Keratinocyte (primary cell): ENCODE measurements at regions not wholly inside any gene's neighbourhood (a gene's known extent, or its start where the extent isn't known, plus 50 kb on each side); places are given as distances from the start of the nearest gene placed in this dataset.

Source experiments
- DNase-seq: peaks from one replicate; pipeline ENCODE4 v3.0.0-alpha.2; 2011; ENCODE audit warnings: low read depth, missing footprints, low spot score
- FAIRE-seq: peaks from 2 replicates; lab custom pipeline; 2011; peaks lifted over from hg19 to GRCh38; lab: Jason Lieb, UNC
- H2AFZ ChIP-seq: 2 replicates; pipeline ENCODE4 v1.6.0; 2012; ENCODE audit warnings: low read length, control low read depth, inconsistent platforms; ENCODE audit not compliant: control insufficient read depth
- H3K27ac ChIP-seq: 2 replicates; pipeline ENCODE4 v1.5.1; 2011; ENCODE audit warnings: low read length; ENCODE audit not compliant: control insufficient read depth, insufficient read depth
- H3K27me3 ChIP-seq: 3 replicates; pipeline ENCODE4 v1.6.0; 2011; ENCODE audit warnings: low read length; ENCODE audit not compliant: control insufficient read depth, insufficient read depth; ENCODE audit errors: extremely low read depth
- H3K36me3 ChIP-seq, 2 experiments: 2 replicates in 1 of 2; 3 replicates in 1 of 2; pipeline ENCODE4 v1.5.1; 2011; ENCODE audit warnings: low read length in 2 of 2, mild to moderate bottlenecking in 1 of 2; ENCODE audit not compliant: control insufficient read depth in 2 of 2, insufficient read depth in 2 of 2; ENCODE audit errors: extremely low read depth in 1 of 2
- H3K4me1 ChIP-seq: 3 replicates; pipeline ENCODE4 v1.5.1; 2011; ENCODE audit warnings: low read length; ENCODE audit not compliant: control insufficient read depth, insufficient read depth; ENCODE audit errors: extremely low read depth
- H3K4me2 ChIP-seq: 3 replicates; pipeline ENCODE4 v1.6.0; 2011; ENCODE audit warnings: low read depth, low read length; ENCODE audit not compliant: control insufficient read depth, insufficient read depth; ENCODE audit errors: extremely low read depth
- H3K4me3 ChIP-seq, 3 experiments: fragments of 200-600 bp in 1 of 3; sonication (generic) in 1 of 3; 2 replicates in 2 of 3; 3 replicates in 1 of 3; pipeline ENCODE4 v1.5.1; 2011 to 2016; ENCODE audit warnings: low read length in 3 of 3, mild to moderate bottlenecking in 3 of 3, control low read depth in 2 of 3, inconsistent platforms in 1 of 3, low read depth in 1 of 3, mixed read lengths in 1 of 3, mixed run types in 1 of 3, moderate library complexity in 1 of 3; ENCODE audit not compliant: control insufficient read depth in 2 of 3, insufficient read depth in 2 of 3; ENCODE audit errors: extremely low read depth in 1 of 3
- H3K79me2 ChIP-seq: 2 replicates; pipeline ENCODE4 v1.6.0; 2012; ENCODE audit warnings: low read length; ENCODE audit not compliant: control insufficient read depth, insufficient read depth
- H3K9ac ChIP-seq: 3 replicates; pipeline ENCODE4 v1.6.0; 2011; ENCODE audit warnings: low read length; ENCODE audit not compliant: control insufficient read depth, insufficient read depth; ENCODE audit errors: extremely low read depth
- H3K9me1 ChIP-seq: 3 replicates; pipeline ENCODE4 v1.6.0; 2011; ENCODE audit warnings: low read length; ENCODE audit not compliant: control insufficient read depth, insufficient read depth; ENCODE audit errors: extremely low read depth
- H3K9me3 ChIP-seq: 2 replicates; pipeline ENCODE4 v1.5.1; 2012; ENCODE audit warnings: low read depth, low read length; ENCODE audit not compliant: control insufficient read depth
- H4K20me1 ChIP-seq: 3 replicates; pipeline ENCODE4 v1.6.0; 2011; ENCODE audit warnings: low read length; ENCODE audit not compliant: control insufficient read depth, insufficient read depth; ENCODE audit errors: extremely low read depth
- CTCF ChIP-seq, 3 experiments: IDR thresholded peaks in 1 of 3; conservative IDR thresholded peaks in 1 of 3; optimal IDR thresholded peaks in 1 of 3; 2 replicates in 2 of 3; 3 replicates in 1 of 3; pipeline versions ENCODE3 to v1.5.1; 2011; ENCODE audit warnings: low read length in 3 of 3, mild to moderate bottlenecking in 3 of 3, moderate library complexity in 2 of 3, control low read depth in 1 of 3, inconsistent platforms in 1 of 3; ENCODE audit not compliant: insufficient read depth in 2 of 3; ENCODE audit errors: extremely low read depth in 1 of 3
- EZH2 ChIP-seq: IDR thresholded peaks from one replicate; pipeline ENCODE4 v1.6.1; 2012; ENCODE audit warnings: inconsistent platforms, mild to moderate bottlenecking, low read length, moderate library complexity
- dilution Hi-C: fragments of 300-500 bp; cut with MboI; formaldehyde crosslinking; loops from one replicate; pipeline ENCODE4 v1.7.0; 2020; ENCODE audit warnings: low sequenced_read_pairs; ENCODE audit not compliant: extremely low pct_ligation_motif_present

GRCh38 chr9:78121488-78121887 lies 89.9 kb upstream of the GNAQ start:
- no peaks in the 10 kb centered on the region for H3K79me2 ChIP-seq
- H3K9ac ChIP-seq: no peak overlapping the region
- peaks cover 20% of the 10 kb centered on the region for H3K4me1 ChIP-seq
- H3K27ac ChIP-seq: no peak overlapping the region
- no peak overlapping the region for H3K4me2 ChIP-seq
- FAIRE-seq (peak; percentile 13), DNase-seq (no peak)
- no peak overlapping the region for H3K4me3 ChIP-seq
- TF ChIP-seq CTCF (optimal IDR thresholded peaks at IDR 0.05 in 1 of 3, IDR thresholded peaks at IDR 0.05 in 1 of 3, conservative IDR thresholded peaks at IDR 0.05 in 1 of 3; ENCODE audit: extremely low read depth in 1 of 3, insufficient read depth in 2 of 3, low read length in 3 of 3) (peak; percentile 58 to 68 (median 62)), EZH2 (no peak)
- no peaks in the 10 kb centered on the region for H3K27me3 ChIP-seq
- dilution Hi-C loops: loop anchor here (5.0 kb wide), 1 partner anchor 54 kb away; no protein-coding TSS in a partner anchor
- no peaks in the 10 kb centered on the region for H3K9me1 ChIP-seq
- no peak overlapping the region for H2AFZ ChIP-seq
- H3K36me3 ChIP-seq: no peaks in the 10 kb centered on the region
- no peaks in the 10 kb centered on the region for H3K9me3 ChIP-seq
- no peaks in the 10 kb centered on the region for H4K20me1 ChIP-seq

GRCh38 chr9:78118742-78119473 lies 87.3 kb upstream of the GNAQ start:
- DNase-seq: peak; percentile 87
- no peaks in the 10 kb centered on the region for H3K9me1 ChIP-seq
- H3K4me2 ChIP-seq: peak overlapping the region; percentile 45
- no peaks in the 10 kb centered on the region for H3K79me2 ChIP-seq
- H3K27me3 ChIP-seq: no peaks in the 10 kb centered on the region
- peak overlapping the region; percentile 58 for H3K27ac ChIP-seq
- dilution Hi-C loops: no loop called here
- no peaks in the 10 kb centered on the region for H3K9me3 ChIP-seq
- no peak overlapping the region for H3K4me3 ChIP-seq
- peaks cover 20% of the 10 kb centered on the region for H3K4me1 ChIP-seq
- no peak overlapping the region for H3K9ac ChIP-seq
- H2AFZ ChIP-seq: peak overlapping the region; percentile 63
- TF ChIP-seq CTCF (optimal IDR thresholded peaks at IDR 0.05 in 1 of 3, IDR thresholded peaks at IDR 0.05 in 1 of 3, conservative IDR thresholded peaks at IDR 0.05 in 1 of 3; ENCODE audit: extremely low read depth in 1 of 3, insufficient read depth in 2 of 3, low read length in 3 of 3) (no peak), EZH2 (no peak)
- no peaks in the 10 kb centered on the region for H4K20me1 ChIP-seq
- no peaks in the 10 kb centered on the region for H3K36me3 ChIP-seq
- FAIRE-seq: peak; percentile 90
